AG09309 (cell line): ENCODE measurements at regions not wholly inside any gene's neighbourhood (a gene's known extent, or its start where the extent isn't known, plus 50 kb on each side); places are given as distances from the start of the nearest gene placed in this dataset.

Experiments used
- DNase-seq: peaks from one replicate; pipeline ENCODE4 v3.0.0-alpha.2; 2010; ENCODE audit warnings: low read depth
- H3K4me3 ChIP-seq: 2 replicates; pipeline ENCODE4 v1.5.1; 2011; ENCODE audit warnings: mild to moderate bottlenecking, low read depth, low read length, moderate library complexity; ENCODE audit not compliant: control insufficient read depth
- CTCF ChIP-seq: IDR thresholded peaks from 2 replicates; pipeline ENCODE4 v1.5.1; 2011; ENCODE audit warnings: mild to moderate bottlenecking, low read depth, low read length, inconsistent platforms; ENCODE audit not compliant: insufficient read depth, control insufficient read depth; ENCODE audit errors: missing control alignments

GRCh38 chr6:4319981-4320683 is 184.8 kb upstream of the ECI2 start:
- TF ChIP-seq CTCF = no peak
- no peak for DNase-seq
- no peak overlapping the region for H3K4me3 ChIP-seq

GRCh38 chr6:4318321-4318720 is 182.9 kb upstream of the ECI2 start:
- TF ChIP-seq CTCF = no peak
- no peak for DNase-seq

GRCh38 chr6:4316867-4317400 is 181.6 kb upstream of the ECI2 start:
- no peak for TF ChIP-seq CTCF
- no peak overlapping the region for H3K4me3 ChIP-seq
- DNase-seq = peak; percentile 61

More at GRCh38 chr6:4318321-4318720, 182.9 kb upstream of the ECI2 start:
- H3K4me3 ChIP-seq = no peak overlapping the region

- no peak for DNase-seq
- H3K4me3 ChIP-seq = no peak overlapping the region
- TF ChIP-seq CTCF = no peak
These were observed 178.9 kb upstream of the ECI2 start for GRCh38 chr6:4314201-4314707.

GRCh38 chr6:4313044-4313686 is 177.8 kb upstream of the ECI2 start:
- DNase-seq = peak; percentile 91
- TF ChIP-seq CTCF = peak; percentile 64
- peak overlapping the region; percentile 4 for H3K4me3 ChIP-seq

- TF ChIP-seq CTCF = no peak
- no peak overlapping the region for H3K4me3 ChIP-seq
- no peak for DNase-seq
These were observed 176.8 kb upstream of the ECI2 start for GRCh38 chr6:4311976-4312860.
